HCEC 1CT (cell line): ENCODE measurements at regions not wholly inside any gene's neighbourhood (a gene's known extent, or its start where the extent isn't known, plus 50 kb on each side); places are given as distances from the start of the nearest gene placed in this dataset.

ENCODE experiments used
- DNase-seq: peaks from one replicate; pipeline ENCODE4 v3.0.0-alpha.2; 2017

DNA sequence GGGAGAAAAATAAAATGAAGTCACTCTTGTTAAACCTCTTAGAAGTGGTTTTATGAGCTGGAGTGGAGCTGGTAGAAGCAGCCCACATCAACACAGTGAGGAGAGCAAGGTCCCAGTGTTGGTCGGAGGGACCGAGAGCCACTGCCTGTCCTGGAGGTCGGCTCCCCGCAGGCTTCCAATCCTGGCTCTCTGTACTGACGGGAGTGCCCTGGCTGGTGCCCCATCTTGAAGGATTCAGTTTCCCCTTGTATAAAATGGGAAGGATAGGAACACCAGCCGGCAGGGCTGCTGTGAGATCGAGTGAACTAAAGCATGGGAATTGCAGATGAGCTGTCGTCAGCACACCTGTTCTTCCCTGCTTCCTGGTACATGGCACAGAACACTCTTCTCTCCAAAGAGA lies 104.3 kb upstream of the ID2 start:
- DNase-seq, result no peak

DNA sequence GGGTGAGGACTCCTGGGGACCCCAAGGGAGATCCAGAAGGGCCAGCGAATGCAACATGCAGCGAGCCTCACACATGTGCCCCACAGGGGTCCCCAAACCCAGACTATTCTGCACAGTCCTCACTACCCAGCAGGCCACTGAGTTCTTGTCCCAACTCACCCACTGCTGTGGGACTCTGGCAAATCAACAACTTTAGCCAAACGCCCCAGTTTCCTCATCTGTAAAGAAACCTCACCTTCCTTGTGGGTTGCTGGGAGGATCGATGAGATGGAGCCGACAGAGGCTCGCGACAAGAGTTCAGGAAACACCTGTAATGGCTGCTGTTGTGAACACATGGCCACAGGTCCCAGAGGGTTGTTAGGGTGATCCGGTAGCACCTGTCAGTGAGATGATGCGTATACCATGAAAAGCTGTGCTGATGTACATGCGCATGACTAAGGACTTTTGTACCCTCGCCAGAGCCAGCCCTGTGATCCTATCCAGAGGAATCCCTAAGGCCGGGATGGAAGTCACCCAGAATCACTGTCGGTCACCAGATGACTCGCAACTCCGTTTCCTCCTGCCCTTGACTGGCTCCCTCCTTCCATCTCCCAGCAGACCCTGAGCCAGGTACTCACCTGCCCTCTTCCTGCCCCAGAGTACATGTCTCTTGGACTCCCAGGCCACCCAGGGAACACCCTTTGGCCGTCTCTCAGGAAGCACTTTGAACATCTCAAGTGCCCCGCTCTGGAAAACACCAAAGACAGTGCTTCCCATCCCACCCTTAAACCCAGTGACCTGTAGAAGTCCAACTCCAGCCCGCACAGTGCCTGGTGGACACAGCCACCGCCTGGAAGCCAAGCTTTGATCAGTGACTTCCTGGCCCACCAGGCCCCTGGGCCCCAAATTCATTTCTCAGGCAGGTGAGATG lies 103.3 kb upstream of the ID2 start:
- no peak for DNase-seq

DNA sequence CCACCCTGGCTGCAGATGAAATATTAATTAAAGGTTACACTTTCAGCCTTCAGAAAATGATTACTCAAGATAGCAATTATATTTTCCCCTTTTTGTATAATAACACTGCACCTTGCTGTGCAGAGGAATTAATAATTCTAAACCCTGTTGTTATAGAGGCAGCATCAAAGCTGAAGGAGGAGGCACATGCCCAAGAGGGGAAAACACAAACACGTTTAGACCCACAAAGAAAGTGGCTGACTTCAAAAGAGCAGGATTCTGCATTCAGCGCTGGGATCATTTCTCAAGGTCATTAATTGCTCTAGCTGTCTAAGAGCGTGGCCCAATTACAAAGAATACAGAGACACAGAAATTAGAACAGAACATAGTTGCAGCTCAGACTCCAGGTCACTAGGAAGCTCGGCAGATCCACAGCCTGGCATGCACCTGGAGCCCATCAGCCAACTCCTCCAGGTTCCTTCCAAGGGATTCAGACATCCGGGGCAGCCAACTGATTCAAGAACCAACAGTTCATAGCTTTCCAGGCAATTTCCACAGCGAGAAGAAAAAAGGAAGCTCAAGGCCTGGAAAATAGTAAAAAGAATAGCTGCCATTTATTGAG lies 102.3 kb upstream of the ID2 start:
- no peak for DNase-seq

DNA sequence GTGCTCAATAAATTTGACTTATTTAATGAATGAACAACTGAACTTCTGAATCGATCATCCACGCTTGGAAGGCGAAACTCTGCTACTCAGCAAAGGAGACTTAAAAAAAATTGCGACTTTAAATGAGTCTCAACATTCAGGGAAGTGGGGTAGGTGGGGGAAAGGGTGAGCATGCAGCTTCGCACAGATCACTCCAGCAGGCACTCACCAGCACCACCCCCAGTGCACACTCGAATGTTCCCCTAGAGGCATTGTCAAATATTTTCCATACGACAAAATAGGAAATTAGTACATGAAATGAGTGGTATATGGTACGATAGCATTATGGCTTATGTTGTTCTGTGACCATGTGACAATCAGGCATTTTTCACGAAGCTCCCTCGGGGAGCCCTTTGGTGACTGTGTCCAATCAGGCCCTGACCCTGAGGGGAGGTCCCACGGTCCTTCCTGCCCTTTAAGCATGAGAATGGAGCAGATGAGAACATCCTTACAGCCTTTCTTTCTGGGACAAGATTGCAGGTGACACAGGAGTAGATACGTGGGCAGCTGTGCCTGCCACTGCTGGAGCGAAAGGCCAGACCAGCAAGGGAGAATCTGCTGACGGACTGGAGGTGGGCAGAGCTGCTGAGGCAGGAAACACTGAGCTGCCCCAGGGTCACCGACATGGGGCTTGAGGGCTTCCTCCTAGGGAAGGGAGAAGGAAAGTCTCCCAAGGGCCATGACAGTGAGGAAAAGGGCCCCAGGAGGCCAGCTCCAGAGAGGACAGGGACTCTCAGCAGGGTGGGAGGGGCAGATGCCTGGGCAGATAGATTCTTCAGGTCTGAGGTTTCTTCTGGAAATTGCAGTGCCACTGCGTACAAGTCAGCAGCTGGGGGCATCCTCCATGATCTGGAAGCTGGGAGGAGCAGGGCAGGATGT lies 101.3 kb upstream of the ID2 start:
- DNase-seq, result no peak

DNA sequence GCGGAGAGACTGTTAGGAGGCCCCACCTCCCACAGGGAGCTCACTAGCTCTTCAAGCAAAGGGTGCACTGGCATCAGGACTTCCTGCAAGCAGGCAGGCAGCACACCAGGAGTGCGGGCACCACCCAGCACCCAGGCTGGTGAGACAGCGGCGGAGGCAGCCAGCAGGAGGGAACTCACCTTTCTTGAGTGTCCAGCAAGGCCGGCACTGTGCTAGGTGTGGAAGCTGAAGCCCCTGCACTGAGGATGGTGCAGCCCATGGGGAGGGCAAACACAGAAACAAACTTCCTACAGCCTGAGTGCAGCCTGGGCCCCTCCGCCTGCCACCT lies 100.7 kb upstream of the ID2 start:
- no peak for DNase-seq

DNA sequence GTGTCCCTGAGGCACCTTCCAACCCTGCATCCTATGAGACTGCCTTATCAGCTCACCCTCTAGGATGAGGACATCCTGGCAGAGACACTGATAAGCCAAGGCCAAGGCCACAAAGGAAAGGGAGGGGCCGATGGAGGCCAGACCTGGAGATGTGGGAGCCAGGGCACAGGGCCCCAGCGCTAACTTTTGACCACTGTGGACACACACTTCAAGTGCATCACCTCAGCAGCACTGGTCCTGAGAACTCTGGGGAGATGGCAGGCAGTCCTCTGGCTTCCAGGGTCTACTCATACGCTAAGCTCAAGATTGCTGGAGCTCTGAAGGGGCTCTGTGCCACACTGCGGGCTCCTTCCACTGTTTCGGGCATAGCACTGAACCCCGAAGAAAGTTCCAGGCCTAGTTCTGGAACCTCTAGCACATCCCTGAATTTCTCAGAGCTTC lies 100.2 kb upstream of the ID2 start:
- DNase-seq, result no peak

DNA sequence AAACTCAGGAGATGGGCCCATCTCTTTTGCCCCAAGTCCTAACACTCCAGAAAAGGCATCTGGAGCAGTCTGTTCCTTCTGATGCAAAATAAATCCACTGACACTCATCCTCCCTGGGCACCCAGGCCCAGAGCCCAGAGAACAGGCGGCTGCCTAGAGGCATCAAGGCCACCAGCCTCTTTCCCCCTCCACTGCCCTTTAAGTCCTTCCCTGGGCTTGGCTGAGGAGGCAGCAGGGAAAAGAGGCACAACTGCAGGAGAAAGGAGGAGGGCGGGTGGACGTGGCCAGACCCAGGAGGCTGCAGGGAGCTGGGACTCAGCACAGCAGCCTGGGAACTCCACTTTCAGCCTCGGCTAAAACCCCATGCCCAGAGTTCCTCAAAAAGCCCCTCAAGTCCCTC lies 99.7 kb upstream of the ID2 start:
- no peak for DNase-seq

DNA sequence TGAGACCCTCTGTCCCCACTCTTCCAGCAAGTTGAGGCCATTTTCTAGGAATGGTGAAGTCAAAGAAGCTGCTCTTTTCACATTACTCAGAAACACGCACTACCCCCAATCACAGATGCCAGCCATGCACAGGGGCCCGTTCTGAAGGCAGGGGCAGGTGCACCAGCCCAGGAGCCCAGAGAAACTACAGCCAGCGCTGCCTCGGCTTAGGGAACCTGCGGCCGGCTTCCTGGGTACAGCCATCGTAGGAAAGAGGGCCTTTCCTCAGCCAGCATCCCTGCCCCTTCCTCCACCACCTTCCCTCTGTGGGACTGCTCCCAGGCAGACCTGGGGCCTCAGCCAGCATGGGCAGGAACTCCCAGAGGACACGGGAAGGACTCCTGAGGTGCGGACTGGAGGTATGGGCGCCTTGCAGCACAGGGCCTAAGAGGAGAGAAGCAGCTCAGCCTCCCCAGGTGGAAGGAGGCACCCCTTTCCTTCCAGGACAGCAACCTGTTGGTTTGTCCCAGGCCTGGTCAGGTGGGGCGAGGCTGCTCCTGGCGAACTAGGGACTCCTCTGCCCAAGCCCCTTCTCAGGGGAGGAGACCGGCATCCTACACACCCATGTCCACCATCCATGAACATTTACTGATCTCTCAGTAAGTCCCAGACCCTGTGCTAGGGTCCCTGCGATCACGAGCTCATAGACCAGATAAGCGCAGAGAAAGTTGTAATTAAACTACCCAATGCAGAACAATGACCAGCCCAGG lies 99.0 kb upstream of the ID2 start:
- no peak for DNase-seq

DNA sequence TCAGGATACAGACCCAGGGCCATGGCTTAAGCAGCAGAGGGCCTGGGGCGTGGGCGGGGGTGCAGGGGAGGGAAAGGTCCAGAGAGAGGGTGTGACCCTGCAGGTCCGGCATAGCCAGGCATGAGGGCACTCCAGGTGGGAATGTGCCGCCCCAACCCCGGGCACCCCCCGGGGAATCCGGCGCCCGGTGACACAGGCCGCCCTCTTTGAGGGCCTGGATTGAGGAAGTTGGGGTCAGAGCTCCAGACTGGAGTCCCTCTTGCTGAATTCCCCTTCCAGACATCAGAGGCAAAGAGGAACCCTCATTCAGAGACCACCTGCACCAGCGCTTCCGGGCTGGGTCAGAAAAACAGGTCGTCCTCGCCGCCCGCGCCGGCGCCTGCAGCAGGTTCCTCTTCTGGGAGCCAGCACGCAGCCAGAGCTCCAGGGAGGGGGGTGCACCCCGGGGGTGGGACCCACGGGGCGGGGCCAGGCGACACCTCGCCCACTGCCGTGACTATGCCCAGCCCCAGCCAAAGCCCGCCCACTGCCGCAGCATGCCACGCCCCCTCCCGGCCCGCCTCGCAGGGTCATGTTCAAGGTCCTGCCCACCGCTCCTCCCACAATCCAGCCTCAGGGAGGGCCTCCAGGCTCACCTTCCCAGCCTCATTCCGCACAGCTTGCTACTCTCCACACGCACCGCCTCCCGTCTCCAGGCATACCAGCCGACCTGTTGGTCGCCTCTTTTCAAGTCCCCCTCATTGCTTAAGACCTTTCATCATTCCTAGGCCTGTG lies 98.3 kb upstream of the ID2 start:
- DNase-seq, result no peak

DNA sequence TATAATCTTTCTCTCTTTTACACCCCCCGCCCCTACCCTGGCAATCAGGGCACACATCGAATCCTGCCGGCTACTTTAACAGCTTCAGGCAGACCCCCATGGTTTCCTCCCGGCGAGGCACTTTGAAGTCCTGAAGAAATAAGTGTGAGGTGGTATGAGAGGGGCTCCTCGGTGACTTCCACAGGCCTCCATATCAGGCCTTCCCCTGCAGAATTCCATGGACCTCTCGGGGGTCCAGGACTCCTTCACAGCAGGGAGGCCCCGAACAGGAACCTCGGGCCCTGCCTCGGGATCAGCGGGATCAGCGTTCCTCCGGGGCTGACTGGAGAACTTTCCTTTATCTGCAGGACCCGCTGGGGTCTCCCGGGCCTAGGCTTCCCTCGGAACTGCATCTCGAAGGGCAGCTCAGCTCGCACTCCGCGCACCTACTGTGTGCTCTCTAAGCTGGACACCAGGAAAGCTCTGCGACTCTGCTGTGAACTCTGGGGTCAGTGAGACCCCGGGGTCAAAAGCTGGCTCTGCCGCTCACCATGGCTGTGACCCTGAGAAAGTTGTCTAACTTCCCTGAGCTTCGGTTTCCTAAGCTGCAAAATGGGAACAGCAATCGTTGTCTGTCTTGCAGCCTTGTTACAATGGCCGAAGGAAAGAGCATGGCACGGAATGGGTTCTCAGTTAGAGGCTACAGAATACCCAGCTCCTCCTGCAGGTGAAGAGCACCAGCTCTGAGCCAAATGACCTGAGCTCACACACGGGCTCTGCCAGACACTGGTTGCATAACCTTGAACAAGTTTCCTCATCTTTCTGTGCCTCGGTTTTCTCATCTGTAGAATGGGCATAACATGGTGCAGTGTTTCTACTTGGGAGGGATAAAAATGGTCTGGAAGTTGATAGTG lies 97.4 kb upstream of the ID2 start:
- DNase-seq, result no peak

DNA sequence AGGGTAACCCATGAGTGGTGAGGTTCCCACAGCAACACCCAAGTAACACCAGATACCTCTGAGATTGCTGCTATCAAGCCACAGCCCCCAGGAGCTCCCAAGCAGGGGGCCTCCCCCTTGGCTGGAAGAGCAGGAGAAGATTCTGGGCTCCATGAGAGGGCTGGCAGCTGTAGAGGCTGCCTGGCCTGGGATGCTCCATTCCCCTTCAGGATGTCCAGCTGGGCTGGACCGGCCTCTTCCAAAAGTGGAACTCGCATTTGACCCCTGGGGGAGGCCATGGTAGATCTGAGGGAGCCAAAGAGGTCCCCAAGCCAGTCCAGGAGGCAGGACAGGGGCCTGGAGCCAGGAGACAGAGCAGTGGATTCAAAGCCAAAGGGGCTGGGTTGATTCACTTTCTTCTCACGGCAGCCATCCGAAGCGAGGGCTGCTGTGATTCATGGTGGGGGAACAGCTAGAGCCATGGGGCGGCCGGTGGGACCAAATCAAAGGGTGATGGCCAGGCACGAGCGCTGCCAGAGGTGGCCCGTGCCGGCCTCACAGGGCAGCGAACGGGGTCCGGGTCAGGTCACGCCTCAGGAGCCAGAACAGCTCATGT lies 95.3 kb upstream of the ID2 start:
- DNase-seq, result no peak

DNA sequence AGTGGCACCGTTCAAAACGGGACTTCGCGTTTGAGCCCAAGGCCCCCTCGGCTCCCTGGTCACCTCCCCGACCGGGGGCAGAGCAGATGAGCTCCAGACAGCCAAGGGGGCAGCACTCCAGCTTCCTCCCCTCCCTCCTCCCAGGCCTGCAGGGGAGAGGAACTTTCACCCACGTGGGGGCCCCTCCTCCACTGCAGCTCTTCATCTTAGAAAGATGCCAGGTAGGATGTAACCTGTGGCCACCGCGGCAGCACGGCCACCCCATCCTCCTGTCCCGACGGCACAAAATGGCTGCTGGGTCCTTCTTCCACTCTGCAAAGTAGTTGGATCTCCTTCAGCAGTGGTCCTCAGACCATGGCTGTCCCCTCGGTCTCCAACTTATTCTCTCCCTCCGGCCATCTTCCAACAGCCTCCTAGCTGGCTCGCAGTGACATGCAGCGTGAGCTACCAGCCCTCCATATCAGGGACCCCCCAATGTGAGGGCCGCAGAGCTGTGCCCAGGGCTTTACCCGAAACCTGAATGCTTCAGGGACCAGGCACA lies 94.5 kb upstream of the ID2 start:
- no peak for DNase-seq

DNA sequence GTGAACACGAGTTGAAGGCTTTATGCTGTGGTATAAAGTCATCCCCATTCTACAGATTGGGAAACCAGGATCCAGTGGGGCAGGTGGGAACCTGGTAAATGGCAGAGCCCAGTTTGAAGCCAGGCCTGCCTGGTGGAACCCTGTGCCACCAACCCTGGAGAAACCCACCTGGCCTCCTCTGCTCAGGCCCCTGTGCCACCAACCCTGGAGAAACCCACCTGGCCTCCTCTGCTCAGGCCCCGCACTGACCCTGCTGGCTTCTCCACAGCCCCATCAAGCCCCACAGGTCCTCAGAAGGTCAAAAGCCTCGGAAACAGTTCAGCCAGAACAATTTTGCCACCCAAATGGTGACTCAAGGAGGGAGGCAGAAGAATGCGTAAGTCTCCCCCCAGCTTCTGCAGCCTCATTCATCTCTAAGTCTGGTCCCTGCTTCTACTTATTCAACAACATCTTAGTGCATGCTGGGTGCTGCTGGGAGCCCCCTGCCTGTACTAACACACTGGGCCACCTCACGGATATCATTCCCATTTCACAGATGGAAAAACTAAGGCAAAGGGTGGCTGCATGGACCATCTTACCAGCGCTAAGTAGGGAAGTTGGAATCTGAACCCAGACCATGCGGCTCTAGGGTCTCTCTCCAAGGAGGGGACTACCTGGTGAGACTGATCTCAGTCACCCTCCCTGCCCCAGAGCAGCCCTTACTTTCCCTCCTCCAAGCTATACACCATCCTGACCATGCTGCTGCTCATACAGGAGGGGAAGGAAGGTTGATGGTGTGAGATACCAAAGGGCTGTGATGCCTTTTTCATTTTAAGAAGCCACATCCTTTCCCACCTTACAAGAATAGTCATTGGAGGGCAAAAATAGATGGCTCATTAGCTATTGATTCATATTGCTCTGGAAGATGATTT lies 93.7 kb upstream of the ID2 start:
- no peak for DNase-seq

DNA sequence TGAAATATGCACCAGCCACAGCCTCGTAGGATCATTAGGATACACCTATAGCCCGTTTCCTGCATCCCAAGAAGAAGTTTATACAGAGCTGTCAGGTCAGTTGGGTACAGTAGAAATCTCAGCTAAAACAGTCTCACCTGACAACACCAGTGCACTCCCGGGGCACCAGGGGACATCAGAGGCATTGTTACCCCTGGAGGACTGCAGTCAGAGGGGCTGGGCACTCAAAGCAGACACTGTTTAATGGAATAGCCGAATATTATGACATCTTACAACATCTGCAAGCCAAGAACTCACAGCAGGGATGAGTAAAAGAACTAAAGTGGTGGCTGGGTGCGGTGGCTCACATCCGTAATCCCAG lies 93.0 kb upstream of the ID2 start:
- DNase-seq, result no peak

DNA sequence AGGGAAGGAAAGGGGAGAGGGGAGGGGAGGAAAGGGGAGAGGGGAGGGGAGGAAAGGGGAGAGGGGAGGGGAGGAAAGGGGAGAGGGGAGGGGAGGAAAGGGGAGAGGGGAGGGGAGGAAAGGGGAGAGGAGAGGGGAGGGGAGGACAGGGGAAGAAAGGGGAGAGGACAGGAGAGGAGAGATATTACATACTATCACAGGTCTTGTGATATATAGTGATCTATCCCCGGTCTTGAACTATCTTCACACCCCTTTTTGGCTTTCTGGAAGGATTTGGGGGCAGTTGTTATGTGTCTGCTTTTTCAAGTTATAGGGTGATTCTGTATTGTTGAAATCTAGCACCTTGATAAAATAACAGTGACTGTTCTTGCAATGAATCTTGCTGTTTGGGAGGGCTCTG lies 92.1 kb upstream of the ID2 start:
- DNase-seq, result no peak

DNA sequence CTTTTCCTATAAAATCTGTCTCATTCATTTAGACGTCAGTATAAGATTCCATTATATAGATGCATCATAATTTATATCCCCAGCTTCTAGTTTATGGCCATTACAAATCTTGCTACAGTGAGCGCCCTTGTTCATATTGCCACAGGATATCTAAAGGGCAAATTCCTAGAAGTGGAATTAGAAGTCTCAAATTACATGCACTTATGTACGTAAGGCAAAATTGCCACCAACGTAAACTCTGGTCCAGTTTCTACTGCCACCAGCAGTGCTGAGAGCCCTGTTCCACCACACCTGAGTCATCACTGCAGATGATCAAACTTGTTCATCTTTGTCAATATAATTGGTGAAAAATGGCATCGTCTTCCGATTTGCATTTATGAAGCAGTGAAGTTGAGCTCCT lies 90.9 kb upstream of the ID2 start:
- DNase-seq, result no peak

DNA sequence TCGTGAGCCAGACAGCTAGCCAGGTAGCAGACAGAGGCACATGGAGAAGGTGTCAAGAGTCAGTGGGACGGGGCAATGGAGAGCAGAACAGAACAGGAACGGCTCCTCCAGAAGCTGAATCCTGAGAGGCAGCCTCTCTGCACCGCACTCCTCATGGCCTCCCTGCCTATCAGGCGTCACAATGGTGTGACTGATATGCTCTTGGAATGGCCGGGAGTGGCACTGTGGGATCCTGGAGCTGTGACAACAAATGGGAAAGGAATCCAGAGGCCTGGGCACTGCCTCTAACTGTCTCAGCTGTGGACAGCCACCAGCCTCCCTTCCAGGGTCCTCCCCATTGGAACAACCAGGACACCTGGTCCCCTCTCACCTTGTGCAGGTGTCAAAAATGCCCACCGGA lies 89.1 kb upstream of the ID2 start:
- DNase-seq, result no peak

DNA sequence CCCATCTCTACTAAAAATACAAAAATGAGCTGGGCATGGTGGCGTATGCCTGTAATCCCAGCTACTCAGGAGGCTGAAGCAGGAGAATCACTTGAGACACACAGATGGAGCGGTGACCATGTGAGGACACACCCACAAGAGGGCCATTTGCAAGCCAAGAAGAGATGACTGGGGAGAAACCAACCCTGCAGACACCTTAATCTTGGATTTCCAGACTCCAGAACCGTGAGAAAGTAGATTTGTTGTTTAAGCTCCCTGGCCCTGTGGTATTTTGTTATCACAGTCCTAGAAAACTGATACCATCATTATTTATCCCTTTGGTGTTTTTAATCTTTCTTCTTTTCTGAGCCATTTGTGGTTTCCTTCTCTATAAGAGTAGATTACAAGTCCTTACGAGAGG lies 88.6 kb upstream of the ID2 start:
- no peak for DNase-seq

DNA sequence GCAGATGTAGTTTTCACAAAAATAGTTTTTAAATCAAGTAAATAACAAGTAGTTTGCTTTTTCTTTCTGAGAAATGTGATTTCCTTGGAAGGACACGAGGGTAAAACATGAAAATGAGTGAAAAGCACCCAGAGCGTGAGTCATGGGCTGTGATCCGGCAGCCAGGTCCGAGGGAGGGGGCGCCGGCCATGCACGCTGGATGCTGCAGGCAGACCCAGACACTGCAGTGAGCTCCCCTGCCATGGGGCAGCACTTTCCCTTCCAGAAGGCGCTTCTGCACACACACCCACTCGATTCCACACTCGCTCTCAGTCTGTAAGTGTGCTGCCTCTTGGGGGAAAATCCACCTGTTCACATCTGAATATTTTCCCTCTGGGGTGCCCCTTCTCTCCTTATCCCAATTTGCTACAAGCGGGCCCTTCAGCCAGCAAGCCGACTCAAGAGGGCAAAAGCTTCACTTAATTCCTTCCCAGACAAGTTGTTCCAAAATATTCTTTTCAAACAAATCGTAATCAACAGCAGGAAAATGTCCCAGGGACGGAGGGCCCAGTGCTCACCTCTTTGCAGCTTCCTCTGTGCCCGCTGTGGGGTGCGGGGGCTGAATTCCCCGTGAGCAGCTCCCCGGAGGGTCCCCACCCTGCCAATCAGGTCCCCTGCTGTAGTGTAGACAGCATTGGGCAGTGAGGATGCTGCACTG lies 87.0 kb upstream of the ID2 start:
- DNase-seq, result no peak
